Hepatocyte (in vitro differentiated cells): ENCODE measurements at regions not wholly inside any gene's neighbourhood (a gene's known extent, or its start where the extent isn't known, plus 50 kb on each side); places are given as distances from the start of the nearest gene placed in this dataset.

Experiments used
- DNase-seq: peaks from one replicate; pipeline ENCODE4 v3.0.0-alpha.2; 2016; ENCODE audit warnings: low spot score
- H2AFZ ChIP-seq: fragments of 200-600 bp; sonication (generic); 2 replicates; pipeline ENCODE4 v1.6.0; 2016; ENCODE audit warnings: antibody characterized with exemption, mild to moderate bottlenecking
- H3K27ac ChIP-seq: fragments of 200-600 bp; sonication (generic); 2 replicates; pipeline ENCODE4 v1.5.1; 2016; ENCODE audit warnings: mild to moderate bottlenecking
- H3K27me3 ChIP-seq: fragments of 200-600 bp; sonication (generic); 2 replicates; pipeline ENCODE4 v1.6.1; 2016
- H3K36me3 ChIP-seq: fragments of 200-600 bp; sonication (generic); replicated peaks from 2 replicates; pipeline ENCODE4 v1.5.1; 2016; ENCODE audit warnings: low read depth; ENCODE audit not compliant: insufficient read depth
- H3K4me1 ChIP-seq: fragments of 200-600 bp; sonication (generic); 2 replicates; pipeline ENCODE4 v1.5.1; 2016; ENCODE audit warnings: mild to moderate bottlenecking, moderate library complexity; ENCODE audit not compliant: insufficient read depth
- H3K4me2 ChIP-seq: fragments of 200-600 bp; sonication (generic); 2 replicates; pipeline ENCODE4 v1.6.0; 2016
- H3K4me3 ChIP-seq: fragments of 200-600 bp; sonication (generic); 2 replicates; pipeline ENCODE4 v1.5.1; 2016; ENCODE audit warnings: mild to moderate bottlenecking
- H3K79me2 ChIP-seq: fragments of 200-600 bp; sonication (generic); 2 replicates; pipeline ENCODE4 v1.6.0; 2017; ENCODE audit warnings: mild to moderate bottlenecking
- H3K9me2 ChIP-seq: fragments of 200-600 bp; sonication (generic); replicated peaks from 2 replicates; pipeline ENCODE4 v1.6.0; 2017; ENCODE audit warnings: mild to moderate bottlenecking; ENCODE audit not compliant: insufficient read depth
- H3K9me3 ChIP-seq: fragments of 200-600 bp; sonication (generic); 2 replicates; pipeline ENCODE4 v1.5.1; 2016; ENCODE audit warnings: low read depth, mild to moderate bottlenecking
- H4K20me1 ChIP-seq: fragments of 200-600 bp; sonication (generic); 2 replicates; pipeline ENCODE4 v1.6.0; 2016; ENCODE audit warnings: mild to moderate bottlenecking; ENCODE audit not compliant: insufficient read depth, poor library complexity, severe bottlenecking
- EZH2 ChIP-seq: fragments of 200-600 bp; sonication (generic); IDR thresholded peaks from 2 replicates; pipeline ENCODE4 v1.6.1; 2016; ENCODE audit warnings: antibody characterized with exemption, mild to moderate bottlenecking, borderline replicate concordance
- EZH2phosphoT487 ChIP-seq: fragments of 200-600 bp; sonication (generic); IDR thresholded peaks from one replicate; pipeline ENCODE4 v1.6.1; 2018; ENCODE audit warnings: antibody characterized with exemption, mild to moderate bottlenecking, low read depth, moderate library complexity; ENCODE audit not compliant: unreplicated experiment, severe bottlenecking
- WGBS: methylation state at CpG from one replicate; pipeline ENCODE4 v1.1.6; 2016; ENCODE audit warnings: low lambda C conversion rate; ENCODE audit errors: missing lambda C conversion rate; 5-methylcytosine and 5-hydroxymethylcytosine counted together
- TF ChIP-seq, protein P1 (sequence below): fragments of 200-600 bp; sonication (generic); IDR thresholded peaks from 2 replicates; pipeline ENCODE4 v1.5.1; 2016; ENCODE audit warnings: antibody characterized with exemption, mild to moderate bottlenecking; ENCODE audit not compliant: poor library complexity

DNA sequence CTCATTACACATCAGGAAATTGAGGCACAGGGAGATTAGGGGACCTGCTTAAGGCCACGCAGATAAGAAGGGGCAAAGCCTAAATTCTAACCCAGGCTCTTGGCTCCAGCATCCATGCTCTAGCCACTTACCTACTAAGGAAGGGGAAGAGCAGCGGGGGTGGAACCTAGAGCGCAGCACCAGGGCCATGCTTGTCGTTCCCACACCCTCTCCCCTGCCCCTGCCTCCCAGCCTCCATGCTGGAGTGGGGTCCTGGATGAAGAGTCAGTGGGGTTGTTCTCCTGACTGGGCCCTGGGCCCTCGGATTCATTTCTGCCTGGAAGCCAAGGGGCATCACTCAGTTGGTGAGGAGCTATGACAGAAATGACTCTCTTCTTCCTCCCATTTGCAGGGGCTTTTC lies 133.3 kb downstream of the FOXD2 start:
- Histone ChIP-seq H3K4me1 (peaks cover 19% of the 10 kb centered on the region), H3K27me3 (no peaks in the 10 kb centered on the region), H3K4me3 (no peak overlapping the region), H4K20me1 (no peaks in the 10 kb centered on the region), H3K79me2 (no peaks in the 10 kb centered on the region), H2AFZ (no peak overlapping the region), H3K4me2 (no peak overlapping the region), H3K9me3 (no peaks in the 10 kb centered on the region), H3K36me3 (no peaks in the 10 kb centered on the region), H3K27ac (no peak overlapping the region), H3K9me2 (no peaks in the 10 kb centered on the region)
- TF ChIP-seq EZH2, result no peak
- TF ChIP-seq, protein P1, sequence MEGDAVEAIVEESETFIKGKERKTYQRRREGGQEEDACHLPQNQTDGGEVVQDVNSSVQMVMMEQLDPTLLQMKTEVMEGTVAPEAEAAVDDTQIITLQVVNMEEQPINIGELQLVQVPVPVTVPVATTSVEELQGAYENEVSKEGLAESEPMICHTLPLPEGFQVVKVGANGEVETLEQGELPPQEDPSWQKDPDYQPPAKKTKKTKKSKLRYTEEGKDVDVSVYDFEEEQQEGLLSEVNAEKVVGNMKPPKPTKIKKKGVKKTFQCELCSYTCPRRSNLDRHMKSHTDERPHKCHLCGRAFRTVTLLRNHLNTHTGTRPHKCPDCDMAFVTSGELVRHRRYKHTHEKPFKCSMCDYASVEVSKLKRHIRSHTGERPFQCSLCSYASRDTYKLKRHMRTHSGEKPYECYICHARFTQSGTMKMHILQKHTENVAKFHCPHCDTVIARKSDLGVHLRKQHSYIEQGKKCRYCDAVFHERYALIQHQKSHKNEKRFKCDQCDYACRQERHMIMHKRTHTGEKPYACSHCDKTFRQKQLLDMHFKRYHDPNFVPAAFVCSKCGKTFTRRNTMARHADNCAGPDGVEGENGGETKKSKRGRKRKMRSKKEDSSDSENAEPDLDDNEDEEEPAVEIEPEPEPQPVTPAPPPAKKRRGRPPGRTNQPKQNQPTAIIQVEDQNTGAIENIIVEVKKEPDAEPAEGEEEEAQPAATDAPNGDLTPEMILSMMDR, result no peak
- no peak for TF ChIP-seq EZH2phosphoT487
- no peak for DNase-seq
- 93% methylated on average over 5 of the region's 5 CpGs for WGBS

DNA sequence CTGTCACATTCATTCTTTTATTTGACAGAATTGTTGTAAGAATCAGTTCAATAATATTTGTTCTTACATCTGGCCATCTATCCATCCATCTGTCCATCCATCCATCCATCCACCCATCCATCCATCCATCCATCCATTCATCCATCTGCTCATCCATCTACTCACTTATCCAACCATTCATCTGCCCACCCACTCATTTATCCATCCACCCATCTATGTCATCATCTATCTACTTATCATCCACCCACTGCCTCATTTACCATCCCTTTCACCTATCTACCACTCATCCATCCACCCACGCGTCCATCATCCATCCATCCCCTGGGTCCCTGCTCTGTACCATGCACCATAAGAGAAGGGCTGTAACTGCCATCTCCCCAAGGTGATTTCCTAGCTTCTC lies 134.1 kb downstream of the FOXD2 start:
- H3K9me3 ChIP-seq, result no peaks in the 10 kb centered on the region
- no peaks in the 10 kb centered on the region for H3K36me3 ChIP-seq
- no peak overlapping the region for H3K27ac ChIP-seq
- no peak overlapping the region for H2AFZ ChIP-seq
- no peak for DNase-seq
- H3K27me3 ChIP-seq, result no peaks in the 10 kb centered on the region
- no peaks in the 10 kb centered on the region for H3K9me2 ChIP-seq
- H4K20me1 ChIP-seq, result no peaks in the 10 kb centered on the region
- H3K4me1 ChIP-seq, result peaks cover 19% of the 10 kb centered on the region
- WGBS, result 98% methylated on average over 2 of the region's 2 CpGs
- TF ChIP-seq, protein P1, result no peak
- TF ChIP-seq EZH2phosphoT487 (no peak), EZH2 (no peak)
- no peak overlapping the region for H3K4me2 ChIP-seq
- H3K4me3 ChIP-seq, result no peak overlapping the region
- no peaks in the 10 kb centered on the region for H3K79me2 ChIP-seq

DNA sequence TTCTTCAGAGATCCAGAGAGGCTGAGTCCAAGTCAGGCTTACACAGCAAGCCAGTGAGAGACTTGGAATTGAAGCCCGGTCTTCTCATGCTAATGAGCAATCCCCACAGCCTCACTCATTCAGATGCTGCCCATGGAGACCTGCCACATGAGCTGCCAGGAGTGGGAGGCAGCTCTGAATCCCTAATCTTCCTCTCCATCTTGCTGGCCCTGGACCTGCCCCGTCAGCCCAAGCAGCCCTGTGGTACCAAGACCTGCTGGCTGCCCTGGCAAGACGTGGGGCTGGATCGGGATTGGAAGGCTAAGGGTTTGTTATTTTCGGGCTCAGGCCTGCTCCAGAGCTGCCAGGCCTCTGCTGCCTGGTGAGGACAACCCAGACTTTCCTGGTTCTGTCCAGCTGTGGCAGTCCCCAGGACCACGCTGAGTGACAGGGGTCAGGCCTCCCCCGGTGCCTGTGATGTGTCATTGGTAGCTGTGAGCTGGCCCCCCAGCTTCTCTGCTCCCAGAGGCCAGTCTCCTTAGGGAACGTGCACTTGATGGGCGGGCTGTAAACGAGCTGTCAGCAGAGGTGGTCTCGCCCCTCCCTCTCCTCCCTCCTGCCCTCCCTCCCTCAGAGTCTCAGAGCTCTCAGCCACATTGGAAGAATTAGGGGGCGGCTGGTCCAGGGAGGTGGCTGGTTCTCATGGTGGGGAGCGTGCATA lies 135.0 kb downstream of the FOXD2 start:
- Histone ChIP-seq H3K9me3 (no peaks in the 10 kb centered on the region), H4K20me1 (no peaks in the 10 kb centered on the region), H2AFZ (no peak overlapping the region), H3K4me1 (peaks cover 23% of the 10 kb centered on the region), H3K4me3 (no peak overlapping the region), H3K4me2 (no peak overlapping the region), H3K36me3 (no peaks in the 10 kb centered on the region), H3K9me2 (no peaks in the 10 kb centered on the region), H3K27ac (no peak overlapping the region), H3K27me3 (no peaks in the 10 kb centered on the region), H3K79me2 (no peaks in the 10 kb centered on the region)
- no peak for TF ChIP-seq EZH2
- TF ChIP-seq, protein P1, result no peak
- no peak for TF ChIP-seq EZH2phosphoT487
- no peak for DNase-seq
- WGBS, result 73% methylated on average over 11 of the region's 13 CpGs
